ENCODE measurements at regions not wholly inside any gene's neighbourhood (a gene's known extent, or its start where the extent isn't known, plus 50 kb on each side); places are given as distances from the start of the nearest gene placed in this dataset.
A peak's percentile ranks its signal among the peaks of the same experiment; 100 is the strongest.

DNA sequence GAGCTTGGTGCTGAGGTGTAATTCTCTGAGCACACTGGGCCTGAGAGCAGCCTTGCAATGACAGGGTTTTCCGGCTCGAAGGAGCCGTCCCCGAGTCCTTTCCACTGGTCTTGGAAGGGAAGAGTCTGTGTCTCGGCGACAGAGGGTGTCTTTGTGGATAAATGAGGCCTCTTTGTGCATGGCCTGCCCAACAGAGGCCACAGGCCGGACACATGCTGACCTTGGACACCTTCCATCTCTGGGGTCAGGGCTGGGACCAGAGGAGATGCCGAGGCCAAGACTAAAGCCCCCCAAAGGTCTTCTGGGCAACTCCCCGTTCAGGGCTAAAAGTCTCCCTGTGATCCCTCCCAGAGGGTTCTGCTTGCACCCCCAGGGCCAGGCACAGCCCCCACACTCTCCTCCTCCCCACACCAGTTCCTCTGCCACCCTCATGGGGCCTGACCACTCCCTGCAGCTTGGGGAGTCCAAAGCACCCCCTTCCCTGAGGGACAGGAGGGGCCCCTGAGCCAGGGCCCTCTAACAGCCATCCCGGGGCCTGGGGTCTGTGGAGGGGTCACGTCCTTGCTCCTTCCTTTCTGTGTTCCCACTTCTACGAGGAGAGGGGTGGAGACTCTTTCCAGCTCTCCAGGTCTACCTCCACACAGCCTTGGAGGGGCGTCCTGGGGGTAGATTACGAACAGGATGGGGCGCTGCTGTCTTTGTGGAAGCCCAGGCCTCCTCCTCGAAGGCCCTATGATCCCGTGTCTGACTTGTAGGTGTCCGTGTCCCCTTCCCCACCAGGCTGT lies 130.6 kb upstream of the FAM20C start:
- Mint-ChIP-seq H3K9me3 (ENCODE audit: unreplicated experiment) (no peaks in the 10 kb centered on the region), H3K27ac (ENCODE audit: unreplicated experiment) (no peak overlapping the region), H3K27me3 (ENCODE audit: insufficient read depth, unreplicated experiment) (no peaks in the 10 kb centered on the region), H3K4me1 (ENCODE audit: low read depth, unreplicated experiment) (no peaks in the 10 kb centered on the region), H3K36me3 (ENCODE audit: insufficient read depth, unreplicated experiment) (no peaks in the 10 kb centered on the region), H3K4me3 (ENCODE audit: unreplicated experiment) (no peak overlapping the region)
- ChIA-PET CTCF (no interaction called here), POLR2A (no interaction called here)
- Histone ChIP-seq H3K4me1 (no peaks in the 10 kb centered on the region), H3K9me3 (no peaks in the 10 kb centered on the region), H3K27me3 (replicated peaks; ENCODE audit: control insufficient read depth, insufficient read depth, low read length) (no peaks in the 10 kb centered on the region), H3K4me3 (ENCODE audit: low read depth, low read length) (no peak overlapping the region), H3K36me3 (ENCODE audit: control insufficient read depth, insufficient read depth, low read length) (no peaks in the 10 kb centered on the region; the same call in 1 of the 2 replicates)
- TF ChIP-seq, protein P1, sequence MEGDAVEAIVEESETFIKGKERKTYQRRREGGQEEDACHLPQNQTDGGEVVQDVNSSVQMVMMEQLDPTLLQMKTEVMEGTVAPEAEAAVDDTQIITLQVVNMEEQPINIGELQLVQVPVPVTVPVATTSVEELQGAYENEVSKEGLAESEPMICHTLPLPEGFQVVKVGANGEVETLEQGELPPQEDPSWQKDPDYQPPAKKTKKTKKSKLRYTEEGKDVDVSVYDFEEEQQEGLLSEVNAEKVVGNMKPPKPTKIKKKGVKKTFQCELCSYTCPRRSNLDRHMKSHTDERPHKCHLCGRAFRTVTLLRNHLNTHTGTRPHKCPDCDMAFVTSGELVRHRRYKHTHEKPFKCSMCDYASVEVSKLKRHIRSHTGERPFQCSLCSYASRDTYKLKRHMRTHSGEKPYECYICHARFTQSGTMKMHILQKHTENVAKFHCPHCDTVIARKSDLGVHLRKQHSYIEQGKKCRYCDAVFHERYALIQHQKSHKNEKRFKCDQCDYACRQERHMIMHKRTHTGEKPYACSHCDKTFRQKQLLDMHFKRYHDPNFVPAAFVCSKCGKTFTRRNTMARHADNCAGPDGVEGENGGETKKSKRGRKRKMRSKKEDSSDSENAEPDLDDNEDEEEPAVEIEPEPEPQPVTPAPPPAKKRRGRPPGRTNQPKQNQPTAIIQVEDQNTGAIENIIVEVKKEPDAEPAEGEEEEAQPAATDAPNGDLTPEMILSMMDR (IDR thresholded peaks at IDR 0.05; ENCODE audit: insufficient read depth in 1 of 2, low read depth in 1 of 2, low read length in 1 of 2, severe bottlenecking in 1 of 2, unreplicated experiment in 1 of 2) = no peak
- intact Hi-C loops (cut with micrococcal nuclease; ENCODE audit: unreplicated experiment) = no loop called here
- BruUV-seq (replicated peaks) = no TSS peak
- DNase-seq = peak in 1 of 2 experiments; percentile 17

DNA sequence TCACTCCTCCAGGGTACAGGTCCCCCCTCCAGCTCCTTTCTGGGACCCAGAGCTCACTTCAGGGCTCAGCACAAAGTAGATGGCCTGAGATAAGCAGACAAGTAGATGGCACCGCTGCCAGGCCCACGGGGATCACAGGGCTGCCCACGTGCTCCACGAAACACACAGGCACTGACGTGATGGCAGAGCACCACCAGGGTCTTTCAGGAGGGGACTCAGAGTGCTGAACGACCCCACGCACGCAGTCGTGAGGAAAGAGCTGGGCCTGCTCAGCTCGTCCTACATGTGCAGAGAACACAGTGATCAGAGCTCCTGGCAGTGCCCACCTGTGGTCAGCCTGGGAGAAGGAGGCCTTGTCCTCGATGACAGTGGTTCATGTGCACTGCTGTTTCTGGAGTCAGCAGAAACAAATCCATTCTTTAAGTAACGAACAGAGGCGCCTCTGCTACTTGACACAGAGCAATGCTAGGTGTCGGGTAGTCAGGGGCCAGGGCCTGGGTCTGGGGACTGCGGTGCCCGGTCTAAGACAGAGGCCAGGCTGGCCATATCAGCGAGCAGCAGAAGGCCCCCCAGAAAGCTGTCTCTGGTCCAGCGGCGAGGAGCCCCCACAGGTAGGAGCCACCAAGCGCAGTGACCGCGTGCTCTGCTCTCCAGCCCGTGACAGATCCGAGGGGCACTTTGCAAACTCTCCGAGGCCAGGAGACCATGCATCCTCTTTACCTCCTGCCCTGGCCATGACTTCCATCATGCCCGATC lies 129.8 kb upstream of the FAM20C start:
- H3K4me1 ChIP-seq = no peaks in the 10 kb centered on the region
- no peaks in the 10 kb centered on the region for H3K9me3 Mint-ChIP-seq (ENCODE audit: unreplicated experiment)
- H3K27me3 Mint-ChIP-seq (ENCODE audit: insufficient read depth, unreplicated experiment) = no peaks in the 10 kb centered on the region
- BruUV-seq (replicated peaks) = no TSS peak
- no peaks in the 10 kb centered on the region for H3K4me1 Mint-ChIP-seq (ENCODE audit: low read depth, unreplicated experiment)
- CTCF ChIA-PET = interaction anchor here (0.5 kb wide), 1 partner anchor 279 kb away, joined by 7 read pairs; no protein-coding TSS in a partner anchor
- no peaks in the 10 kb centered on the region; the same call in 1 of the 2 replicates for H3K36me3 ChIP-seq (ENCODE audit: control insufficient read depth, insufficient read depth, low read length)
- no peaks in the 10 kb centered on the region for H3K36me3 Mint-ChIP-seq (ENCODE audit: insufficient read depth, unreplicated experiment)
- H3K27me3 ChIP-seq (replicated peaks; ENCODE audit: control insufficient read depth, insufficient read depth, low read length) = no peaks in the 10 kb centered on the region
- POLR2A ChIA-PET = no interaction called here
- no peak overlapping the region for H3K4me3 ChIP-seq (ENCODE audit: low read depth, low read length)
- DNase-seq = peak in 1 of 2 experiments; percentile 26
- TF ChIP-seq, protein P1 (IDR thresholded peaks at IDR 0.05; ENCODE audit: insufficient read depth in 1 of 2, low read depth in 1 of 2, low read length in 1 of 2, severe bottlenecking in 1 of 2, unreplicated experiment in 1 of 2) = no peak
- no peaks in the 10 kb centered on the region for H3K9me3 ChIP-seq
- H3K4me3 Mint-ChIP-seq (ENCODE audit: unreplicated experiment) = no peak overlapping the region
- no peak overlapping the region for H3K27ac Mint-ChIP-seq (ENCODE audit: unreplicated experiment)
- intact Hi-C loops (cut with micrococcal nuclease; ENCODE audit: unreplicated experiment) = no loop called here

DNA sequence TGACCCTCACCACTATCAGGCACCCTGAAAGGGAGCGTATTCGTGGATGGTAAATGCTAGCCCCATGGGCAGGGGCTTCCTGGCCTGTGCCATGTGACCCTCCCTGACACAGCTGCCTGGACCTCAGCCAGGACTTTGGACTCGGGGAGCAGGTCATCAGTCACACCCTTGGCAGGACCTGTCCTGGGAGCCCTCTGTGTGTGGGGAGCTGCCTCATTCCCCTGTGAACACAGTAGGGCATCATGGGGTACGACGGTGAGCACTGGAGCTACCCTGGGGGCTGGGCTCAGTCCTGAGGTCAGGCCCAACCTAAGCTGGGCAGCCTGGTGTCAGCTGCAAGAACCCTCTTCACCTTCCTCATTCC lies 129.3 kb upstream of the FAM20C start:
- POLR2A ChIA-PET = no interaction called here

More for the DNA sequence above, 129.3 kb upstream of the FAM20C start:
- Histone ChIP-seq H3K9me3 (no peaks in the 10 kb centered on the region), H3K27me3 (replicated peaks; ENCODE audit: control insufficient read depth, insufficient read depth, low read length) (no peaks in the 10 kb centered on the region), H3K4me3 (ENCODE audit: low read depth, low read length) (no peak overlapping the region), H3K4me1 (no peaks in the 10 kb centered on the region), H3K36me3 (ENCODE audit: control insufficient read depth, insufficient read depth, low read length) (no peaks in the 10 kb centered on the region; the same call in 1 of the 2 replicates)
- no peaks in the 10 kb centered on the region for H3K4me1 Mint-ChIP-seq (ENCODE audit: low read depth, unreplicated experiment)
- no TSS peak for BruUV-seq (replicated peaks)
- no peaks in the 10 kb centered on the region for H3K36me3 Mint-ChIP-seq (ENCODE audit: insufficient read depth, unreplicated experiment)
- intact Hi-C loops (cut with micrococcal nuclease; ENCODE audit: unreplicated experiment) = no loop called here
- no peak overlapping the region for H3K27ac Mint-ChIP-seq (ENCODE audit: unreplicated experiment)
- TF ChIP-seq, protein P1 (IDR thresholded peaks at IDR 0.05; ENCODE audit: insufficient read depth in 1 of 2, low read depth in 1 of 2, low read length in 1 of 2, severe bottlenecking in 1 of 2, unreplicated experiment in 1 of 2) = no peak
- CTCF ChIA-PET = interaction anchor here (0.5 to 1.4 kb wide), 2 partner anchors 57 to 279 kb away, joined by 3 to 7 read pairs; no protein-coding TSS in a partner anchor
- H3K4me3 Mint-ChIP-seq (ENCODE audit: unreplicated experiment) = no peak overlapping the region
- no peaks in the 10 kb centered on the region for H3K27me3 Mint-ChIP-seq (ENCODE audit: insufficient read depth, unreplicated experiment)
- peak in 1 of 2 experiments; percentile 36 for DNase-seq
- H3K9me3 Mint-ChIP-seq (ENCODE audit: unreplicated experiment) = no peaks in the 10 kb centered on the region

All from Caco-2 (cell line).